K562 (cell line): ENCODE measurements at regions not wholly inside any gene's neighbourhood (a gene's known extent, or its start where the extent isn't known, plus 50 kb on each side); places are given as distances from the start of the nearest gene placed in this dataset.

Experiments
- RBM39 ChIP-seq: fragments of 200-400 bp; formaldehyde crosslinking; optimal IDR thresholded peaks from 2 replicates; pipeline ENCODE3; 2018; ENCODE audit warnings: low read depth, low read length
- SMC3 ChIP-seq: conservative IDR thresholded peaks from 2 replicates; pipeline ENCODE4 v1.6.1; 2011; ENCODE audit warnings: low read depth, low read length, improper control_type of control experiment; ENCODE audit not compliant: insufficient read depth
- TGIF2 ChIP-seq: sonication (generic); formaldehyde crosslinking; IDR thresholded peaks from 2 replicates; pipeline ENCODE4 v1.8.1; 2022; ENCODE audit warnings: mild to moderate bottlenecking, missing genetic modification reagents, moderate library complexity
- TF ChIP-seq, protein P1 (sequence below): IDR thresholded peaks from 2 replicates; pipeline ENCODE4 v1.6.1; 2011; ENCODE audit not compliant: insufficient read length; ENCODE audit errors: extremely low read depth

DNA sequence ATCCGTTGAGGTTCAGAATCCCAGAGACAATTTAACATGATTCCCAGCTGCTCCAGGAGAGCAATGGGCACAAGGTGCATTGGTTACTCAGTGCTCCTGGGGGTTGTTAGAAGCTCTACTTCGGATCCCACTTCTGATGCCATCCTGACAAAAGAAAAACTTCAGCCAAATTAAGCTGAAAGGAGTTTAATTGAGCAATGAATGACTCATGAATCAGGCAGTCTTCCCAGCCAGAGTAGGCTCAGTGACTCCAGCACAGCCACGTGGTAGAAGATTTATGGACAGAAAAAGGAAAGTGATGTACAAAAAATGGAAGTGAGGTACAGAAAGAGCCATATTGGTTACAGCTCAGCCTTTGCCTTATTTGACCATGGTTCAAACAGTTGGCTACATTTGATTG lies 95.7 kb downstream of the PWWP3B start:
- TF ChIP-seq, protein P1, sequence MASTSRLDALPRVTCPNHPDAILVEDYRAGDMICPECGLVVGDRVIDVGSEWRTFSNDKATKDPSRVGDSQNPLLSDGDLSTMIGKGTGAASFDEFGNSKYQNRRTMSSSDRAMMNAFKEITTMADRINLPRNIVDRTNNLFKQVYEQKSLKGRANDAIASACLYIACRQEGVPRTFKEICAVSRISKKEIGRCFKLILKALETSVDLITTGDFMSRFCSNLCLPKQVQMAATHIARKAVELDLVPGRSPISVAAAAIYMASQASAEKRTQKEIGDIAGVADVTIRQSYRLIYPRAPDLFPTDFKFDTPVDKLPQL = no peak
- TF ChIP-seq TGIF2 (CRISPR knock-in tag) (no peak), SMC3 (no peak), RBM39 (no peak)
